Neural cell (in vitro differentiated cells): ENCODE measurements at regions not wholly inside any gene's neighbourhood (a gene's known extent, or its start where the extent isn't known, plus 50 kb on each side); places are given as distances from the start of the nearest gene placed in this dataset.

ENCODE experiments used
- H2AFZ ChIP-seq: fragments of 200-600, 300-800 bp; sonication (generic), shearing (Covaris generic); 2 replicates; pipeline ENCODE4 v1.6.0; 2014; ENCODE audit warnings: low read depth, mild to moderate bottlenecking, antibody characterized with exemption, low read length, moderate library complexity
- H3F3A ChIP-seq: fragments of 200-600 bp; shearing (Covaris generic); 2 replicates; pipeline ENCODE4 v1.6.1; 2016; ENCODE audit warnings: mild to moderate bottlenecking, moderate library complexity, mixed read lengths, antibody characterized with exemption, low read length; ENCODE audit not compliant: insufficient read depth, poor library complexity, severe bottlenecking
- H3K27ac ChIP-seq: fragments of 200-600, 300-800 bp; sonication (generic), shearing (Covaris generic); 2 replicates; pipeline ENCODE4 v1.5.1; 2014; ENCODE audit warnings: mild to moderate bottlenecking, low read length, moderate library complexity
- H3K27me3 ChIP-seq: fragments of 300-800, 200-600 bp; sonication (generic), shearing (Covaris generic); 2 replicates; pipeline ENCODE4 v1.6.0; 2014; ENCODE audit warnings: mild to moderate bottlenecking, low read depth, low read length, moderate library complexity; ENCODE audit not compliant: insufficient read depth
- H3K36me3 ChIP-seq: fragments of 300-800, 200-600 bp; sonication (generic), shearing (Covaris generic); 2 replicates; pipeline ENCODE4 v1.5.1; 2014; ENCODE audit warnings: mild to moderate bottlenecking, antibody characterized with exemption, low read length, moderate library complexity; ENCODE audit not compliant: insufficient read depth
- H3K4me2 ChIP-seq: fragments of 300-800, 200-600 bp; sonication (generic), shearing (Covaris generic); 2 replicates; pipeline ENCODE4 v1.6.0; 2014; ENCODE audit warnings: mild to moderate bottlenecking, low read length
- H3K4me3 ChIP-seq: fragments of 300-800, 200-600 bp; sonication (generic), shearing (Covaris generic); 2 replicates; pipeline ENCODE4 v1.5.1; 2014; ENCODE audit warnings: mild to moderate bottlenecking, low read length, moderate library complexity
- H3K79me2 ChIP-seq: fragments of 200-600 bp; shearing (Covaris generic); replicated peaks from 2 replicates; pipeline ENCODE4 v1.6.0; 2014; ENCODE audit warnings: mild to moderate bottlenecking, low read length, moderate library complexity; ENCODE audit not compliant: insufficient read depth
- H3K9ac ChIP-seq: fragments of 300-800, 200-600 bp; sonication (generic), shearing (Covaris generic); 2 replicates; pipeline ENCODE4 v1.6.1; 2016; ENCODE audit warnings: mild to moderate bottlenecking, low read length, mixed read lengths
- H3K9me2 ChIP-seq: fragments of 200-600 bp; shearing (Covaris generic); 2 replicates; pipeline ENCODE4 v1.6.1; 2016; ENCODE audit warnings: mild to moderate bottlenecking, low read length, mixed read lengths; ENCODE audit not compliant: insufficient read depth
- H3K9me3 ChIP-seq: fragments of 200-600, 300-800 bp; sonication (generic), shearing (Covaris generic); 2 replicates; pipeline ENCODE4 v1.6.1; 2016; ENCODE audit warnings: mild to moderate bottlenecking, mixed run types, low read length, moderate library complexity, mixed read lengths
- H4K20me1 ChIP-seq: fragments of 200-600 bp; shearing (Covaris generic); 2 replicates; pipeline ENCODE4 v1.6.1; 2016; ENCODE audit warnings: mild to moderate bottlenecking, mixed run types; ENCODE audit not compliant: insufficient read depth
- EP300 ChIP-seq: fragments of 450-650 bp; conservative IDR thresholded peaks from 2 replicates; pipeline ENCODE4 v1.6.1; 2014; ENCODE audit warnings: antibody characterized with exemption, mild to moderate bottlenecking, moderate library complexity; ENCODE audit not compliant: poor library complexity, severe bottlenecking
- EZH2 ChIP-seq: fragments of 200-600, 300-800 bp; shearing (Covaris generic), sonication (generic); IDR thresholded peaks from 2 replicates; pipeline ENCODE4 v1.6.1; 2014; ENCODE audit warnings: antibody characterized with exemption, low read length, borderline replicate concordance, mild to moderate bottlenecking; ENCODE audit not compliant: insufficient read depth, poor library complexity, severe bottlenecking
- MXI1 ChIP-seq: fragments of 450-650 bp; conservative IDR thresholded peaks from 2 replicates; pipeline ENCODE4 v1.6.1; 2014; ENCODE audit warnings: antibody characterized with exemption, mild to moderate bottlenecking; ENCODE audit not compliant: poor library complexity, severe bottlenecking
- POLR2AphosphoS5 ChIP-seq: IDR thresholded peaks from 2 replicates; pipeline ENCODE4 v1.6.1; 2012
- RAD21 ChIP-seq: fragments of 450-650 bp; conservative IDR thresholded peaks from 2 replicates; pipeline ENCODE4 v1.6.1; 2014; ENCODE audit warnings: antibody characterized with exemption, mild to moderate bottlenecking, moderate library complexity
- SMC3 ChIP-seq: fragments of 450-650 bp; conservative IDR thresholded peaks from 2 replicates; pipeline ENCODE4 v1.6.1; 2014; ENCODE audit warnings: antibody characterized with exemption, mild to moderate bottlenecking, moderate library complexity; ENCODE audit not compliant: poor library complexity
- TAF1 ChIP-seq: IDR thresholded peaks from 2 replicates; pipeline ENCODE4 v1.6.1; 2012; ENCODE audit warnings: low read depth
- TF ChIP-seq, protein P1 (sequence below): fragments of 450-650 bp; IDR thresholded peaks from 2 replicates; pipeline ENCODE4 v1.5.1; 2014; ENCODE audit warnings: antibody characterized with exemption, mild to moderate bottlenecking, moderate library complexity; ENCODE audit not compliant: poor library complexity, severe bottlenecking
- TF ChIP-seq, protein P2 (sequence below): IDR thresholded peaks from 2 replicates; pipeline ENCODE4 v1.6.1; 2012; ENCODE audit warnings: borderline replicate concordance

DNA sequence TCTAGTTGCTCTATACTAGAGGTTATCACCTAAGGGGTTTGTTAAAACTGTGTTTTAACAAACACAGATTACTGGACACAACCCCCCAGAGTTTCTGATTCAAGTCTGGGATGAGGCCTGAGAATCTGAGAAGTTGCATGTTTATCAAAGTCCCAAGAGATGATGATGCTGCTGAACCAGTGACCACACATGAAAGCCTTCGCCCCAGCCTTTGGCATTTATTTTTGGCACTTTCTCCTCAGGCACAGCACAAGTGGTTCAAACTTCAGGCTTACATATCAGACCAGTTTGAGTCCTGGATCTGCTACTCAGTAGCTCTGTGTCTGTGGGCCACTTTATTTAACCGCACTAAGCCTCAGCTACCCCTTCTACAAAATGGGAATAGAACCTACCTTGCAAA, 407.2 kb upstream of the PIK3R1 start:
- no peak overlapping the region for H3K4me2 ChIP-seq
- H3K9ac ChIP-seq: no peak overlapping the region
- no peaks in the 10 kb centered on the region for H4K20me1 ChIP-seq
- TF ChIP-seq, protein P1, sequence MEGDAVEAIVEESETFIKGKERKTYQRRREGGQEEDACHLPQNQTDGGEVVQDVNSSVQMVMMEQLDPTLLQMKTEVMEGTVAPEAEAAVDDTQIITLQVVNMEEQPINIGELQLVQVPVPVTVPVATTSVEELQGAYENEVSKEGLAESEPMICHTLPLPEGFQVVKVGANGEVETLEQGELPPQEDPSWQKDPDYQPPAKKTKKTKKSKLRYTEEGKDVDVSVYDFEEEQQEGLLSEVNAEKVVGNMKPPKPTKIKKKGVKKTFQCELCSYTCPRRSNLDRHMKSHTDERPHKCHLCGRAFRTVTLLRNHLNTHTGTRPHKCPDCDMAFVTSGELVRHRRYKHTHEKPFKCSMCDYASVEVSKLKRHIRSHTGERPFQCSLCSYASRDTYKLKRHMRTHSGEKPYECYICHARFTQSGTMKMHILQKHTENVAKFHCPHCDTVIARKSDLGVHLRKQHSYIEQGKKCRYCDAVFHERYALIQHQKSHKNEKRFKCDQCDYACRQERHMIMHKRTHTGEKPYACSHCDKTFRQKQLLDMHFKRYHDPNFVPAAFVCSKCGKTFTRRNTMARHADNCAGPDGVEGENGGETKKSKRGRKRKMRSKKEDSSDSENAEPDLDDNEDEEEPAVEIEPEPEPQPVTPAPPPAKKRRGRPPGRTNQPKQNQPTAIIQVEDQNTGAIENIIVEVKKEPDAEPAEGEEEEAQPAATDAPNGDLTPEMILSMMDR: no peak
- TF ChIP-seq RAD21 (no peak), SMC3 (no peak), POLR2AphosphoS5 (no peak), MXI1 (no peak), EP300 (no peak), TAF1 (no peak), EZH2 (no peak)
- TF ChIP-seq, protein P2, sequence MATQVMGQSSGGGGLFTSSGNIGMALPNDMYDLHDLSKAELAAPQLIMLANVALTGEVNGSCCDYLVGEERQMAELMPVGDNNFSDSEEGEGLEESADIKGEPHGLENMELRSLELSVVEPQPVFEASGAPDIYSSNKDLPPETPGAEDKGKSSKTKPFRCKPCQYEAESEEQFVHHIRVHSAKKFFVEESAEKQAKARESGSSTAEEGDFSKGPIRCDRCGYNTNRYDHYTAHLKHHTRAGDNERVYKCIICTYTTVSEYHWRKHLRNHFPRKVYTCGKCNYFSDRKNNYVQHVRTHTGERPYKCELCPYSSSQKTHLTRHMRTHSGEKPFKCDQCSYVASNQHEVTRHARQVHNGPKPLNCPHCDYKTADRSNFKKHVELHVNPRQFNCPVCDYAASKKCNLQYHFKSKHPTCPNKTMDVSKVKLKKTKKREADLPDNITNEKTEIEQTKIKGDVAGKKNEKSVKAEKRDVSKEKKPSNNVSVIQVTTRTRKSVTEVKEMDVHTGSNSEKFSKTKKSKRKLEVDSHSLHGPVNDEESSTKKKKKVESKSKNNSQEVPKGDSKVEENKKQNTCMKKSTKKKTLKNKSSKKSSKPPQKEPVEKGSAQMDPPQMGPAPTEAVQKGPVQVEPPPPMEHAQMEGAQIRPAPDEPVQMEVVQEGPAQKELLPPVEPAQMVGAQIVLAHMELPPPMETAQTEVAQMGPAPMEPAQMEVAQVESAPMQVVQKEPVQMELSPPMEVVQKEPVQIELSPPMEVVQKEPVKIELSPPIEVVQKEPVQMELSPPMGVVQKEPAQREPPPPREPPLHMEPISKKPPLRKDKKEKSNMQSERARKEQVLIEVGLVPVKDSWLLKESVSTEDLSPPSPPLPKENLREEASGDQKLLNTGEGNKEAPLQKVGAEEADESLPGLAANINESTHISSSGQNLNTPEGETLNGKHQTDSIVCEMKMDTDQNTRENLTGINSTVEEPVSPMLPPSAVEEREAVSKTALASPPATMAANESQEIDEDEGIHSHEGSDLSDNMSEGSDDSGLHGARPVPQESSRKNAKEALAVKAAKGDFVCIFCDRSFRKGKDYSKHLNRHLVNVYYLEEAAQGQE: no peak
- no peaks in the 10 kb centered on the region for H3K9me3 ChIP-seq
- no peak overlapping the region for H3K4me3 ChIP-seq
- no peaks in the 10 kb centered on the region for H3K27me3 ChIP-seq
- H3K27ac ChIP-seq: no peak overlapping the region
- H2AFZ ChIP-seq: no peak overlapping the region
- H3K36me3 ChIP-seq: no peaks in the 10 kb centered on the region
- no peaks in the 10 kb centered on the region for H3F3A ChIP-seq
- H3K79me2 ChIP-seq: no peaks in the 10 kb centered on the region
- H3K9me2 ChIP-seq: no peaks in the 10 kb centered on the region

DNA sequence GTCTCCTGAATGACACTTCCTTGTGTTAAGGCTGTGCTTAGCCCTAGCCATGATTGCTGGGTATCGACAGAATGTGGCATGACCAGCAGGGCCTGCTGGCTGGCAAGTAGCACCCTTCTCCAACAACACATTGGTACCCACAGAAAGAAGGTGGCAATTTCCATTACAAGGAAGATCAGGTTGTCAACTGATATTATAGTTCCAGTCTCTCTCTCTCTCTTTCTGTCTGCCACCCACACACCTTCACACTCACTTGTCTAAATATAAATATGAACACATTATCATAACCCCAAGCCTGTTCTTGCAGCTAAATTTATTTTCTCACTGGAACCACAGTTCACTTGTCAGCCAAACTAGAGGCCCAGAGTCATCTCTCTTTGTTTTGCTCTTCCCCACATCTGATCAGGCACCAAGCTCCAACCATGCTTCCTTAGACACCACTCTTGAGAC, 408.1 kb upstream of the PIK3R1 start:
- no peaks in the 10 kb centered on the region for H3K27me3 ChIP-seq
- no peaks in the 10 kb centered on the region for H3F3A ChIP-seq
- no peaks in the 10 kb centered on the region for H3K79me2 ChIP-seq
- H3K9ac ChIP-seq: no peak overlapping the region
- no peaks in the 10 kb centered on the region for H3K36me3 ChIP-seq
- H2AFZ ChIP-seq: no peak overlapping the region
- H4K20me1 ChIP-seq: no peaks in the 10 kb centered on the region
- H3K9me2 ChIP-seq: no peaks in the 10 kb centered on the region
- no peak overlapping the region for H3K4me3 ChIP-seq
- H3K4me2 ChIP-seq: no peak overlapping the region
- TF ChIP-seq EZH2 (no peak), EP300 (no peak), SMC3 (no peak), POLR2AphosphoS5 (no peak), MXI1 (no peak)
- TF ChIP-seq, protein P1: no peak
- no peaks in the 10 kb centered on the region for H3K9me3 ChIP-seq
- no peak overlapping the region for H3K27ac ChIP-seq
